ENCODE measurements at regions not wholly inside any gene's neighbourhood (a gene's known extent, or its start where the extent isn't known, plus 50 kb on each side); places are given as distances from the start of the nearest gene placed in this dataset.

DNA sequence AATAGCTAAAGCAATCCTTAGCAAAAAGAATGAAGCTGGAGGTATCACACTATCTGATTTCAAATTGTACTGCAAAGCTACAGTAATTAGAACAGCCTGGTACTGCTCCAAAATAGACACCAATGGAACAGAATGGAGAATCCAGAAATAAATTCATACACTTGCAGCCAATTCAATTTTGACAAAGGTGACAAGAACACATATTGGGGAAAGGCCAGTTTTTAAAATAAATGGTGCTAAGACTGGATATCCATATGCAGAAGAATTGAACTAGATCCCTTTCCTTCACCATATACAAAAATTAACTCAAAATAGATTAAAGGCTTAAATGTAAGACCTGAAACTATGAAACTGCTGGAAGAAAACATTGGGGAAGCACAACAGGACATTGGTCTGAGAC is 748.5 kb downstream of the DNAJB9 start:
- H3K36me3 ChIP-seq (replicated peaks in 1 of 2; ENCODE audit: control insufficient read depth in 1 of 2, insufficient read depth in 2 of 2, low read length in 2 of 2), result no peaks in the 10 kb centered on the region
- intact Hi-C loops (cut with micrococcal nuclease), result no loop called here
- H3K27me3 ChIP-seq (ENCODE audit: control insufficient read depth in 2 of 2, insufficient read depth in 2 of 2, low read length in 2 of 2), result no peaks in the 10 kb centered on the region
- H3K79me2 ChIP-seq (ENCODE audit: insufficient read depth, low read length), result no peaks in the 10 kb centered on the region
- H3K4me3 ChIP-seq (replicated peaks in 1 of 3; ENCODE audit: low read depth in 2 of 3, low read length in 3 of 3), result no peak overlapping the region
- H3K36me3 Mint-ChIP-seq, result no peaks in the 10 kb centered on the region
- H2AFZ ChIP-seq (ENCODE audit: insufficient read depth, low read depth, low read length, poor library complexity, severe bottlenecking), result no peak overlapping the region
- H3K27ac Mint-ChIP-seq, result no peak overlapping the region
- peaks cover 4 to 6% of the 10 kb centered on the region in 2 donors for H3K9me3 ChIP-seq (replicated peaks in 1 of 2; ENCODE audit: control insufficient read depth in 1 of 2, insufficient read depth in 1 of 2, low read length in 2 of 2)
- no peak overlapping the region for H3K4me2 ChIP-seq (replicated peaks; ENCODE audit: extremely low read depth, low read length, poor library complexity, severe bottlenecking)
- no peaks in the 10 kb centered on the region for H4K20me1 ChIP-seq (ENCODE audit: insufficient read depth, low read length)
- H3K4me3 Mint-ChIP-seq, result no peak overlapping the region
- no peaks in the 10 kb centered on the region for H3K4me1 Mint-ChIP-seq
- TF ChIP-seq, protein P1, sequence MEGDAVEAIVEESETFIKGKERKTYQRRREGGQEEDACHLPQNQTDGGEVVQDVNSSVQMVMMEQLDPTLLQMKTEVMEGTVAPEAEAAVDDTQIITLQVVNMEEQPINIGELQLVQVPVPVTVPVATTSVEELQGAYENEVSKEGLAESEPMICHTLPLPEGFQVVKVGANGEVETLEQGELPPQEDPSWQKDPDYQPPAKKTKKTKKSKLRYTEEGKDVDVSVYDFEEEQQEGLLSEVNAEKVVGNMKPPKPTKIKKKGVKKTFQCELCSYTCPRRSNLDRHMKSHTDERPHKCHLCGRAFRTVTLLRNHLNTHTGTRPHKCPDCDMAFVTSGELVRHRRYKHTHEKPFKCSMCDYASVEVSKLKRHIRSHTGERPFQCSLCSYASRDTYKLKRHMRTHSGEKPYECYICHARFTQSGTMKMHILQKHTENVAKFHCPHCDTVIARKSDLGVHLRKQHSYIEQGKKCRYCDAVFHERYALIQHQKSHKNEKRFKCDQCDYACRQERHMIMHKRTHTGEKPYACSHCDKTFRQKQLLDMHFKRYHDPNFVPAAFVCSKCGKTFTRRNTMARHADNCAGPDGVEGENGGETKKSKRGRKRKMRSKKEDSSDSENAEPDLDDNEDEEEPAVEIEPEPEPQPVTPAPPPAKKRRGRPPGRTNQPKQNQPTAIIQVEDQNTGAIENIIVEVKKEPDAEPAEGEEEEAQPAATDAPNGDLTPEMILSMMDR (IDR thresholded peaks at IDR 0.05), result no peak
- no peaks in the 10 kb centered on the region for H3K4me1 ChIP-seq (ENCODE audit: control insufficient read depth in 1 of 2, insufficient read depth in 2 of 2, low read length in 2 of 2)
- H3K27ac ChIP-seq (ENCODE audit: low read depth in 1 of 2, low read length in 2 of 2), result no peak overlapping the region
- no peaks in the 10 kb centered on the region for H3K27me3 Mint-ChIP-seq (ENCODE audit: low read depth in 3 of 3)
- H3K9ac ChIP-seq (ENCODE audit: insufficient read depth, low read length, poor library complexity, severe bottlenecking), result no peak overlapping the region
- no peak for DNase-seq
- peaks cover 0 to 4% (median 0%) of the 10 kb centered on the region in 7 donors for H3K9me3 Mint-ChIP-seq

DNA sequence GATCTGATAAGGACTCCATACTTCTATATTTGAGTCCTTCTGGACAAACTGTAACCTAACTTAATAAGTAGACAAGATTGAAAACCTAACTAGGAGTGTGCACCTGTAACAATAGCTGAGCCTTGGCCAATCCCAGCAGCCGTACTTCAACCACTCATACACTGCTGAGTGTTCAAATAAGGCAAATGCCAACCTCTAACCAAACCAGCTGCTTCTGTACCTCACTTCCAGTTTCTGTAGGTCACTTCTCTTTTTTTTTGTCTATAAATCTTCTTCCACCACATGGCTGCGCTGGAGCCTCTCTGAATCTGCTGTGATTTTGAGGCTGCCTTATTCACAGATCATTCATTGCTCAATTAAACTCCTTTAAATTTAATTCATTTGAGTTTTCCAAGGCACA is 753.2 kb downstream of the DNAJB9 start:
- no peak overlapping the region for H3K4me3 ChIP-seq (replicated peaks in 1 of 3; ENCODE audit: low read depth in 2 of 3, low read length in 3 of 3)
- peaks cover 0 to 6% of the 10 kb centered on the region in 2 donors for H3K9me3 ChIP-seq (replicated peaks in 1 of 2; ENCODE audit: control insufficient read depth in 1 of 2, insufficient read depth in 1 of 2, low read length in 2 of 2)
- Mint-ChIP-seq H3K4me3 (no peak overlapping the region), H3K27ac (no peak overlapping the region), H3K9me3 (peaks cover 0 to 7% (median 0%) of the 10 kb centered on the region in 7 donors), H3K27me3 (ENCODE audit: low read depth in 3 of 3) (no peaks in the 10 kb centered on the region), H3K4me1 (no peaks in the 10 kb centered on the region), H3K36me3 (no peaks in the 10 kb centered on the region)
- intact Hi-C loops (cut with micrococcal nuclease), result no loop called here
- H2AFZ ChIP-seq (ENCODE audit: insufficient read depth, low read depth, low read length, poor library complexity, severe bottlenecking), result no peak overlapping the region
- no peaks in the 10 kb centered on the region for H3K4me1 ChIP-seq (ENCODE audit: control insufficient read depth in 1 of 2, insufficient read depth in 2 of 2, low read length in 2 of 2)
- H3K27me3 ChIP-seq (ENCODE audit: control insufficient read depth in 2 of 2, insufficient read depth in 2 of 2, low read length in 2 of 2), result no peaks in the 10 kb centered on the region
- no peaks in the 10 kb centered on the region for H4K20me1 ChIP-seq (ENCODE audit: insufficient read depth, low read length)
- no peak overlapping the region for H3K9ac ChIP-seq (ENCODE audit: insufficient read depth, low read length, poor library complexity, severe bottlenecking)
- no peak overlapping the region for H3K27ac ChIP-seq (ENCODE audit: low read depth in 1 of 2, low read length in 2 of 2)
- TF ChIP-seq, protein P1 (IDR thresholded peaks at IDR 0.05), result no peak
- 60% methylated on average over 1 of the region's 2 CpGs for WGBS (ENCODE audit: insufficient coverage)
- no peaks in the 10 kb centered on the region for H3K79me2 ChIP-seq (ENCODE audit: insufficient read depth, low read length)
- no peak for DNase-seq
- H3K36me3 ChIP-seq (replicated peaks in 1 of 2; ENCODE audit: control insufficient read depth in 1 of 2, insufficient read depth in 2 of 2, low read length in 2 of 2), result no peaks in the 10 kb centered on the region
- H3K4me2 ChIP-seq (replicated peaks; ENCODE audit: extremely low read depth, low read length, poor library complexity, severe bottlenecking), result no peak overlapping the region
